Medulla oblongata (tissue), 1 donor: ENCODE measurements at regions not wholly inside any gene's neighbourhood (a gene's known extent, or its start where the extent isn't known, plus 50 kb on each side); places are given as distances from the start of the nearest gene placed in this dataset.
"Not testable (repeated sequence)": the region's sequence is repeated elsewhere in the genome, so short reads cannot be mapped to it uniquely, and the experiment has no call there.

Source experiments
- DNase-seq: peaks from one replicate; pipeline ENCODE4 v3.0.0-alpha.2; 2015; ENCODE audit errors: extremely low spot score

GRCh38 chr4:124426279-124426678 is 286.3 kb downstream of the ANKRD50 start:
- DNase-seq = no peak

DNA sequence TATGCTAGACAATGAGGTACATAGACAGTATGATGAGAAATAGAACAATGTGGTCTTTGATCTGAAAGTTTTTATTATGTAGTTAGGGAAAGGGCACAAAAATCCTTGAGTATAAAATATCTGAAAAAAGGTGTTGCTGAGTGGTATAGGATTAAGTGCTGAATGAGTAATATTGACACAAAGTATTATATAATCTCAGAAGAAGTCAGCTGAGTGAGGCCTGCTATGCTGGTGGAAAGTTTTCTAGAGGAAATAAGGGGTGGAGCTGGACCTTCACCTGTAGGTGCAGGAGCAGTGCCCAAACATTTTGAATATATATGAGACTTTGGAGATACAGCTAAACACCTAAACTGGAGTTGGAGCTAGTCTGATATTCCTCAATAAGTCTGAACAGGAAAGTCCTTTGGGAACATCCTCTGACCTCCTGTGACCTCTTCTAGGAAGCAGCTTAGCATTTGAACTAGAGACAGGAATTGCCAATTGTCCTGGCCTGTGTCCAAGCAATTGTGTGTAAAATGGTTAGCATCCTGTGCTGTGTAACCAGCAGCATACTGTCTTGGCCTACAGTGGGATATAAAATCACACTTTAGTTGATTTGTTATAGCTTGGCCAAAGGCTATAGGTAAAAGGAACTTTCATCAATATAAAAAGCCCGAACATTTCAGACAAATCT is 285.3 kb downstream of the ANKRD50 start:
- DNase-seq = no peak

GRCh38 chr4:124428648-124429047 is 283.9 kb downstream of the ANKRD50 start:
- DNase-seq = no peak

- DNase-seq = no peak
Measured at GRCh38 chr4:124429746-124430250, 282.7 kb downstream of the ANKRD50 start.

DNA sequence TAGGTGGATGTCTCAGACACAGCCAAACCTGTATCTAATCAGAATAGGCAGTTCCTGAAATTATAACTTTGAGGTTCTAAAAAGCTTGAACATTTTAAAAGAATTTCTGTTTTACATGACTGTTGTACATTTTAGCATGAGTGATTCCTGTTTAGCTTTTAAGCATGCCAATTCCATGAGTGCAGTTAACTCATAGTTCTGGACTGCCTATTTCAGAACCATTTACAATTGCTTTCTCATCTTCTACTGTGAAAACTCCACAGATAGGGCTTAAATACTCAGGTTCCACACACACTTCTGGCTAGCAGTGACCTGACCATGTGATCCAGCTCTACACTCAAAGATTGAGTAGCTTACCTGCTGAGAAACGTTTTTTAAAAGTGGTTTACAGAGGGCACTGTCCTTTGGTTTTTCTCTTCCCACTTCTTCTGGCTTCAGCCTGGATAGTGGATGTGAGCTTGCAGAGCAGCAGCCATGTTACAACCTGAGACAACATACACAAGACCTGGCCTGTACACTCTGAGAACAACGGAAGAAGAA is 280.8 kb downstream of the ANKRD50 start:
- DNase-seq = no peak

- no peak for DNase-seq
Measured at GRCh38 chr4:124432500-124432899, 280.0 kb downstream of the ANKRD50 start.

GRCh38 chr4:124433044-124433443 is 279.5 kb downstream of the ANKRD50 start:
- no peak for DNase-seq

DNA sequence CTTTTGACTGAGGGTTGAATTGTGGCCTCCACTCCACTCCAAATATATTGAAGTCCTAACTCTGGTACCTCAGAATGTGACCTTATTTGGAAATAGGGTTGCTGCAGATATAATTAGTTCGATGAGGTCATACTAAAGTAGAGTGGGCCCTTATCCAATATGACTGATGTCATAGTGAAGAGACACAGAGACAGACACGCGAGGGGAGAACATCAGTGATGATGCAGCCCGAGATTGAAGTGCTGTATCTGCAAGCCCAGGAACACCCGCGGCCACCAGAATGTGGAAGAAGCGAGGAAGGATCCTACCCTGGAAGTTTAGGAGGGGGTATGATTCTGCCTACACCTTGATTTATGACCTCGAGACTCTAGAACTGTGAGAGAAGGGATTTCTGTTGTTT is 279.0 kb downstream of the ANKRD50 start:
- DNase-seq = no peak

DNA sequence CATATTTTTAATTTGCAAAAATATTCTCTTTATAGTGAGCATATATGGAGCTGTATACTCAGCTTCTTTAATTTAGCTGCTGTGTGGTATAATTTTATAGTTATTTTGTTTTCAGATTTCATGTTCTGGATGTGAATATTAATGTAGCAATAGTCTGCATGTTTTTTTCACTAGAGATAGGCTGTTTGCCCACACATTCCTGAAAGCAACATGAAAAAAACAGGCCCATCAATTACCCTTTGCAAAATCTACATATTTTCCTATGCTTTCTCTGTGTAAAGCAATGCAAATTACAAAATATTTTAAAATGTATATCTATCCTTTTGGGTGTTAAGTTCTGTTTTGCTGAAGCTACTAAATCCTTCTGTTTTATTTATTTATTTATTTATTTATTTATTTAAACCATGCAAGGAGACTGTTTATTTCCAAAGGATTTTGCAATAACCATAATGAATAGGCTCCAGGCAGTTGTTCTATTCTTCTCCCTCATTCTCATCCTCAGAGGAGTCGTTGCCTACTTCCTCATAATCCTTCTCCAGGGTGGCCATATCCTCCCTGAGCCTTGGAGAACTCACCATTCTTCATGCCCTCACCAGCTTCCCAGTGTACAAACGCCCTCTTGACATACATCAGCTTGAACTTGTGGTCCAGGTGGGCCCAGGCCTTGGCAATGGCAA is 277.1 kb downstream of the ANKRD50 start:
- no peak for DNase-seq

- no peak for DNase-seq
Measured at GRCh38 chr4:124437853-124438495, 274.6 kb downstream of the ANKRD50 start.

DNA sequence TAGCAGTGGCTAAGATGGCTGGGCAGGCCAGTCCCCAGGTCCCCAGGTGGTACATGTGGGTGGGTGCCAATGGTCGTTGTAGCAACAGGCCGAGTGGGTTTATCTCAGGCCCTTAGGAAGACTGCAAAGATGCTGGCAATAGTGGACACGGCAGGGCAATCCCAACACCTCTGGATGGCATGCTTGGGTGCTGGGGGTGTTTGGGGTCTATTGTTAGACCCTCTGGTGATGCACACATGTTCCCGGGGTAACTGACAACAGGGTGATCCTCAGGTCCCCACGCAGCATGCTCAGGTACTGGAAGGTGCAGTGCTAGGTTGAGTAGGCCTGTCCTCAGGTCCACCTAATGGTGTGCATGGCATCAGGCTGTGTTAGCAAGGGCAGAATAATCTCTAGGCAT is 267.5 kb downstream of the ANKRD50 start:
- no peak for DNase-seq

- no peak for DNase-seq
Measured at GRCh38 chr4:124449881-124450280, 262.7 kb downstream of the ANKRD50 start.

DNA sequence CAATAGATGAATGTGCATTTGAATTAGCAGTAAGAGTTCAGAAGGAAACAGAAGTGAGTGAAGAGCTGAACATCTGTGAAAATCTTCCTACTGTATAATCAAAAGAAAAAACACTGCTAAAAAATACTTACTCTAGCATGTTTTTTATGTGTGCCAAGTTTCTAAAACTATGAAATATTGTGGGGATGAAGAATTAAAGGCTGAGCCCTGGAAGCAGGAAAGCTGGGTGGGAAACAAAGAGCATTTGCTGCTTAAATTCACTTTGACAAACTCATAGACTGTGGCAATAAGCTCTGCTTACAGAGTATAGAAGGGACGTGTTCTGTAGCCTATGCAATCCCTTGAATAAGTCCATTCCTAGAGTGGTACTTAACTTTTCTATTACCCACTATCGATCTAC is 261.7 kb downstream of the ANKRD50 start:
- DNase-seq = no peak

GRCh38 chr4:124454772-124455270 is 257.7 kb downstream of the ANKRD50 start:
- no peak for DNase-seq

GRCh38 chr4:124455671-124456070 is 256.9 kb downstream of the ANKRD50 start:
- no peak for DNase-seq

GRCh38 chr4:124459196-124459940 is 253.2 kb downstream of the ANKRD50 start:
- no peak for DNase-seq

- DNase-seq = peak; percentile 2
Measured at GRCh38 chr4:124459941-124460310, 252.6 kb downstream of the ANKRD50 start.

DNA sequence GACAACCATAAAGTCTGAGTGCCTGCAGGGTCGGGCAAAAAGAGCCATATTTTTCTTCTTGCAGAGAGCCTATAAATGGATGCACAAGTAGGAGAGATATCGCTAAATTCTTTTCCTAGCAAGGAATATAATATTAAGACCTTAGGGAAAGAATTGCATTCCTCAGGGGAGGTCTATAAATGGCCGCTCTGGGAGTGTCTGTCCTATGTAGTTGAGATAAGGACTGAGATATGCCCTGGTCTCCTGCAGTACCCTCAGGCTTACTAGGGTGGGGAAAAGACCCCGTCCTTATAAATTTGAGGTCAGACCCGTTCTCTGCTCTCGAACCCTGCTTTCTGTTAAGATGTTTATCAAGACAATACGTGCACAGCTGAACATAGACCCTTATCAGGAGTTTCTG is 250.9 kb downstream of the ANKRD50 start:
- not testable (repeated sequence) for DNase-seq

DNA sequence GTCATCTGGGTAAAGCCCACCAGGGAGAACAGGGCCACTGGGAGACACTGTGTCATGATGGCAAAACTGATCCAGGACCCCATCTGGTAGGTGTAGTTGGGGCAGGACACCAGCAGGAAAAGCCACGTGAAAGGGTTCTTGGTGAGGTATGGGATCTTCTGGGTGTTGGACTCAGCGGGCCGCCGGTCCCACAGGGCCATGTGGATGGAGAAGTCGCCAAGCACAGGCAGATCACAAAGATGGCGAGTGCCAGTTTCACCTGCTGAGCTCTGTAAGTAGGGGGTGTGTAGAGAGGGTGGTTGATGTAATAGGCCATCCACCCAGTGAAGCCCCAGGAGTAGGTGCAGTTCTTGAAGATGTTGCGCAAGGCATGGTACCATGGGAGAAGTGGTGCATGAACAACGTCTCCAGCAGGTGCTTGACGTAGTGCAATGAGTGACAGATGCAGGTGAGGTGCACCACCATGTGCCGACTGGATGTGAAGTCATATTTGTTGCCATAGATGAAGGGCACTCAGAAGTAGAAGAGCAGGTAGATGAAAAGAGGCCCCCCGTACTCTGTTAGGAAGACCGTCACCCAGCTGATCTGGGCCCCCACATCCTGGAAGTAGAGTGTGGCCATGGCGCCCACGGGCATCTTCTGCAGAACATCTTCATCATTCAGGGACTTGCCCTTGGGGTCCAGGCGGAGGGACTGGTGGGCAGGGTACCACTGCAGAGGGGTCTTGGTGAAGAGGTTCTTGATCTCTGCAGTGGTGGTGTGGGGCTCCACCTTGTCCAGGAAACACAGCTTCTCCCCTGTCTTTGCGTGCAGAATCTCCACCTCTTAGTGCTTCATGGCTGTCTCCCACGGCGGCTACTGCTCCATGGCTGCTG is 249.3 kb downstream of the ANKRD50 start:
- no peak for DNase-seq

DNA sequence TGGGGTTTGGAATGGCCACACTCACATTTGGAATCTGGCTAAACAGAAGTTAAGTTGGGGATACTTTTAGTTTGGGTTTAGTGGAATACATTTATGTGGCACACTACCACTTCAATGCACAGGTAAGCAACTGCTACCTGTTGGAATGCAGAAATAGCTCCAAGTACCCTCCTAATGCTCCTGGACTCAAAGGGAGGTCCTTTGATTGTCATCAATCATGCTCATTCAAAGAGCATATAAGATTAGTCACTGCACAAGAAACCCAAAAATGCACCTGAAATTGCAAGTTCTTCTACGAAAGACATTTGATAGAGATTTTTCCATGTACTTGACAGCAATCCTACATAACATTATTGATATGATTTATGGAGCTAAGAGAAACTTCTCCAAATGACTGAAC is 247.7 kb downstream of the ANKRD50 start:
- no peak for DNase-seq

DNA sequence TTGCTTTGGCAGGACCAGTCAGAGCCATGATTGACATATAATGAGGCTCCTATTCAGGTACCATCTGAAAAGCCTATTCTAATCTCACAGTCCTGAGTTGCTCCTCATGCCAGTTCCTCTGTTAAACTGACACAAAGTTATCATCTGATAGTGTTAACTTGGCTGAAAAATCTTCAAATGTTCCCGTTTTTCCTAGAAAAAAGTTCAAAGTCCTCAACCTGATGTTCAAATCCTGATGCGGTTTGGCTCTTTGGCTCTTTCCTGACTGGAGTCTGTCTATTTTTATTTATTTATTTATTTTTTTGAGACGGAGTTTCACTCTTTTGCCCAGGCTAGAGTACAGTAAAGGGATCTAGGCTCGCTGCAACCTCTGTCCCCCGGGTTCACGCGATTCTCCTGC is 244.2 kb downstream of the ANKRD50 start:
- no peak for DNase-seq
